ENCODE measurements at regions not wholly inside any gene's neighbourhood (a gene's known extent, or its start where the extent isn't known, plus 50 kb on each side); places are given as distances from the start of the nearest gene placed in this dataset.

GRCh38 chr5:116951219-116951618, 376.6 kb upstream of the SEMA6A start (continued):
- TF ChIP-seq BCL3 (IDR thresholded peaks at IDR 0.05; ENCODE audit: borderline replicate concordance, insufficient read depth, low read depth, low read length, poor library complexity, severe bottlenecking) = no peak
- no peak for TF ChIP-seq MXI1 (IDR thresholded peaks at IDR 0.05; ENCODE audit: low read depth, low read length)
- TF ChIP-seq ZBTB40 (IDR thresholded peaks at IDR 0.05; ENCODE audit: borderline replicate concordance) = no peak
- no peak for TF ChIP-seq KDM1A (IDR thresholded peaks at IDR 0.05; ENCODE audit: borderline replicate concordance)
- no peak for TF ChIP-seq YBX1 (IDR thresholded peaks at IDR 0.05)
- TF ChIP-seq USF2 (IDR thresholded peaks at IDR 0.05; ENCODE audit: borderline replicate concordance, low read depth, low read length) = no peak
- no peak for TF ChIP-seq RAD51 (IDR thresholded peaks at IDR 0.05)
- TF ChIP-seq ZZZ3 (IDR thresholded peaks at IDR 0.05; ENCODE audit: control insufficient read depth, insufficient read length, low read depth) = no peak
- TF ChIP-seq CBX5 (IDR thresholded peaks at IDR 0.05; ENCODE audit: low read depth) = no peak

Data from GM12878 (cell line).